Lower lobe of right lung (tissue), 2 donors: ENCODE measurements at regions not wholly inside any gene's neighbourhood (a gene's known extent, or its start where the extent isn't known, plus 50 kb on each side); places are given as distances from the start of the nearest gene placed in this dataset.

Experiments
- ATAC-seq, 2 donors: fragments of 200-7000 bp; cut with Tn5 transposase; one replicate each; pipeline ENCODE4 v1.9.1; 2020 to 2022; ENCODE audit warnings: mild to moderate bottlenecking in 2 of 2, moderate library complexity in 2 of 2
- DNase-seq: peaks from one replicate; pipeline ENCODE4 v3.0.0-alpha.2; 2020
- H3K27ac ChIP-seq: fragments of 200-600 bp; one replicate; pipeline ENCODE4 v1.8.0; 2022
- H3K27me3 ChIP-seq: fragments of 200-600 bp; one replicate; pipeline ENCODE4 v1.8.0; 2022; ENCODE audit warnings: low read depth
- H3K36me3 ChIP-seq: fragments of 200-600 bp; one replicate; pipeline ENCODE4 v1.8.0; 2022; ENCODE audit warnings: mild to moderate bottlenecking
- H3K4me1 ChIP-seq: fragments of 200-600 bp; one replicate; pipeline ENCODE4 v1.8.0; 2022
- H3K4me3 ChIP-seq: fragments of 200-600 bp; one replicate; pipeline ENCODE4 v1.8.0; 2022; ENCODE audit warnings: mild to moderate bottlenecking
- H3K9me3 ChIP-seq: fragments of 200-600 bp; one replicate; pipeline ENCODE4 v1.8.0; 2022
- intact Hi-C: fragments of 100-400 bp; cut with DNase I; formaldehyde crosslinking; loops from one replicate; pipeline ENCODE4 v1.11.0; 2022
- TF ChIP-seq, protein P1 (sequence below): fragments of 200-600 bp; IDR thresholded peaks from one replicate; pipeline ENCODE4 v1.8.0; 2022; ENCODE audit warnings: antibody characterized with exemption, mild to moderate bottlenecking
- donor health status: DM: no; HTN: yes; CAD: no; lungs with severe emphysema.

DNA sequence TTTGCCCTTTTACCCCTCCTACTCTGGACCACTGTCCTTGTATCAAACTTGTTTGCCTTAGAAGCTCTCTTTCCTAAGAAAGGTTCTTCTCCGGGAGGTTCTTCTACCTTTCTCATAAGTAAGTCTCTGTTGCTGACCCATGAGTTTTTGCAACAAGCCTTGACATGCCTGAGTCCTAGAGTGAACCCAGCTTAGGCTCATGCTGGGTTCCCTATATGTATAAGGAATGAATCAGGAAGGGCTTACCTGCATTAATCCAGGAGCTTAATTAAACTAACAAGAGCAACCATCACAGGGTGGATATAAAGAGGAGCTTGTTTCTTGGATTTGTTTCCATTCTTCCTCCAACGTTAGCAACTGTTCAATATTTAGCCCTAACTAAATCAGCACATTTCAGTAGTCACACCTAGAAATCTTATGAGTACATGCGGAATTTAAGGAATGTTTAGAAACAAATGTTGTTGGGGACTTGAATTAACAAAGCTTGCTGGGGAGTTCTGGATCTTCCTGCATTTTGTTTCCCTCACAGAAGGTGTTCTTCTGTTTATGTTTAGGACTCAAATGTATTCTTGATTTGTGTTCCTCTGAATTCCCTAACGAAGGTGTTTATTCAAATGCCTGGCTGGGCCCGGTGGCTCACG, 64.3 kb upstream of the RAB3GAP2 start:
- intact Hi-C loops, result no loop called here
- TF ChIP-seq, protein P1, sequence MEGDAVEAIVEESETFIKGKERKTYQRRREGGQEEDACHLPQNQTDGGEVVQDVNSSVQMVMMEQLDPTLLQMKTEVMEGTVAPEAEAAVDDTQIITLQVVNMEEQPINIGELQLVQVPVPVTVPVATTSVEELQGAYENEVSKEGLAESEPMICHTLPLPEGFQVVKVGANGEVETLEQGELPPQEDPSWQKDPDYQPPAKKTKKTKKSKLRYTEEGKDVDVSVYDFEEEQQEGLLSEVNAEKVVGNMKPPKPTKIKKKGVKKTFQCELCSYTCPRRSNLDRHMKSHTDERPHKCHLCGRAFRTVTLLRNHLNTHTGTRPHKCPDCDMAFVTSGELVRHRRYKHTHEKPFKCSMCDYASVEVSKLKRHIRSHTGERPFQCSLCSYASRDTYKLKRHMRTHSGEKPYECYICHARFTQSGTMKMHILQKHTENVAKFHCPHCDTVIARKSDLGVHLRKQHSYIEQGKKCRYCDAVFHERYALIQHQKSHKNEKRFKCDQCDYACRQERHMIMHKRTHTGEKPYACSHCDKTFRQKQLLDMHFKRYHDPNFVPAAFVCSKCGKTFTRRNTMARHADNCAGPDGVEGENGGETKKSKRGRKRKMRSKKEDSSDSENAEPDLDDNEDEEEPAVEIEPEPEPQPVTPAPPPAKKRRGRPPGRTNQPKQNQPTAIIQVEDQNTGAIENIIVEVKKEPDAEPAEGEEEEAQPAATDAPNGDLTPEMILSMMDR, result no peak
- H3K27me3 ChIP-seq, result no peaks in the 10 kb centered on the region

DNA sequence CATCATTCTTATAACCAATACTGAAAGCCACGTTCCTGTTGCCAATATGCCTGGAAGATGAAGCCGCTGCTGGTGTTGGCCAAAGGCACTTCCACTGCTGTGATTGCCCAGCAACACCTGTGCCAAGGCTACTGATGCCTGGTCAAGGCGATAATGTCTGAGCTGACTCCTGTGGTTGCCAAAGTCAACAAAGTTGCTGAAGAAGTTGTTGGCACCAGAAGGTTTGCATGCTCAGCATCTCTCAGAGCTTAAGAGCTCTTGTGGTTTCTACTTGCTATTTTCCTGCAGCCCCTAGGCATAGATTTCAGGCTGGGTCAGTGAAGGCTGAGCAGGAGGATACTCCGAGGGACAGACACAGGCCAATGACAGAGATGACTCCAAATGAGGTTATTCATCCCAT, 63.4 kb upstream of the RAB3GAP2 start:
- no peaks in the 10 kb centered on the region for H3K27me3 ChIP-seq
- ATAC-seq (peak; percentile 92 to 94), DNase-seq (peak; percentile 72)
- intact Hi-C loops, result no loop called here
- no peak overlapping the region for H3K4me3 ChIP-seq
- H3K27ac ChIP-seq, result no peak overlapping the region
- no peaks in the 10 kb centered on the region for H3K9me3 ChIP-seq
- H3K36me3 ChIP-seq, result no peaks in the 10 kb centered on the region
- H3K4me1 ChIP-seq, result no peaks in the 10 kb centered on the region
- TF ChIP-seq, protein P1, result no peak

More for the DNA sequence above, 64.3 kb upstream of the RAB3GAP2 start:
- no peak overlapping the region for H3K27ac ChIP-seq
- H3K36me3 ChIP-seq, result no peaks in the 10 kb centered on the region
- H3K9me3 ChIP-seq, result no peaks in the 10 kb centered on the region
- ATAC-seq, result no peak
- no peak overlapping the region for H3K4me3 ChIP-seq
- H3K4me1 ChIP-seq, result no peaks in the 10 kb centered on the region
- DNase-seq, result no peak

DNA sequence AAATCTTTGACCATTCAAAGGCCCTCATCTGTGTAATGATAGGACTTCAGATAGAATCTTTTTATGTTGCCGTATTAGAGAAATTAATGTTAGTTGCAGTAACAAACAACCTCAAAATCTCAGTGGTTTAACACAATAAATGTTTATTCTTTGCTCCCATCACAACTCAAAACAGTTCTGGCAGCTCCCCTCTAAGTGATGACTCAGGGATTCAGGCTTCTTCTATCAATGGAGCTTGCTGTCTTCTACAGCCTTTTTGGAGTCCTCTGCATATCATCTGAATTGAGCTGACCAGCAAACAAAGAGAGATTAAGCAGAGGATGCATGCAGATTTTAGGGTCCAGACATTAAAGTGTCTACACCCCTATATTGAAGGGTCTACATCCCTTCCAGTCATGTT, 59.1 kb upstream of the RAB3GAP2 start:
- Histone ChIP-seq H3K4me1 (no peaks in the 10 kb centered on the region), H3K27me3 (no peaks in the 10 kb centered on the region), H3K4me3 (no peak overlapping the region), H3K9me3 (no peaks in the 10 kb centered on the region), H3K27ac (no peak overlapping the region), H3K36me3 (no peaks in the 10 kb centered on the region)
- intact Hi-C loops, result no loop called here
- TF ChIP-seq, protein P1, result no peak
- DNase-seq (no peak), ATAC-seq (no peak)

DNA sequence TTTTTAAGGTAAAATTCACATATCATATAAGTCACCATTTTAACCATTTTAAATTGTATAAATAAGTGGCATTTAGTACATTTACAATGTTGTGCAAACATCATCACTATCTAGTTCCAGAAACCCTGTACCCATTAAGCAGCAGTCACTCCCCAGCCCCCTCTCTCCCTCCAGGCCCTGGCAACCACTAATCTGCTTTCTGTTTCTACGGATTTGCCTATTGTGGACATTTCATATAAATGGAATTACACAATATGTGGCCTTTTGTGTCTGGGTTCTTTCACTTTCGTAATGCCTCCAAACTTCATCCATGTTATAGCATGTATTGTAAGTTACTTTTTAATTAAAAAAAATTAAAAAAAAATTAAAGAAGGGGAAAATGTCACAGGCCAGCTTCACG, 58.0 kb upstream of the RAB3GAP2 start:
- H3K27me3 ChIP-seq, result no peaks in the 10 kb centered on the region
- no peaks in the 10 kb centered on the region for H3K9me3 ChIP-seq
- ATAC-seq (peak; percentile 46 to 55), DNase-seq (no peak)
- TF ChIP-seq, protein P1, result no peak
- intact Hi-C loops, result no loop called here
- no peaks in the 10 kb centered on the region for H3K4me1 ChIP-seq
- no peak overlapping the region for H3K27ac ChIP-seq
- H3K4me3 ChIP-seq, result no peak overlapping the region
- H3K36me3 ChIP-seq, result no peaks in the 10 kb centered on the region

DNA sequence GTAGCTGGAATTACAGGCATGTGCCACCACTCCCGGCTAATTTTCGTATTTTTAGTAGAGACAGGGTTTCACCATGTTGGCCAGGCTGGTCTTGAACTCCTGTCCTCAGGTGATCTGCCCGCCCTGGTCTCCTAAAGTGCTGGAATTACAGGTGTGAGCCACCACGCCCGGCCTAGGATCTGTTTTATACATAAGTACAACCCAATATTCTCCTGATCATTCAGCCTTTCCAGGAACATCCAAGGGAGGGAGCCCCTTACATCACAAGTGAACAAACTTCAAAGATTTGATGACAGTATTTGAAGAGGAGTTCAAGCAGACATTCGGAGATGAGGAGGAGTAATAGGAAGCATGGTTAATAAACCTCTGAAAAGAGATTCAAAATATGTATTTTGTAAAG, 54.9 kb upstream of the RAB3GAP2 start:
- Histone ChIP-seq H3K9me3 (no peaks in the 10 kb centered on the region), H3K4me3 (no peak overlapping the region), H3K36me3 (no peaks in the 10 kb centered on the region), H3K27me3 (no peaks in the 10 kb centered on the region), H3K27ac (no peak overlapping the region), H3K4me1 (no peaks in the 10 kb centered on the region)
- intact Hi-C loops, result no loop called here
- TF ChIP-seq, protein P1, result no peak
- DNase-seq (no peak), ATAC-seq (no peak)
